ENCODE measurements at regions not wholly inside any gene's neighbourhood (a gene's known extent, or its start where the extent isn't known, plus 50 kb on each side); places are given as distances from the start of the nearest gene placed in this dataset.

DNA sequence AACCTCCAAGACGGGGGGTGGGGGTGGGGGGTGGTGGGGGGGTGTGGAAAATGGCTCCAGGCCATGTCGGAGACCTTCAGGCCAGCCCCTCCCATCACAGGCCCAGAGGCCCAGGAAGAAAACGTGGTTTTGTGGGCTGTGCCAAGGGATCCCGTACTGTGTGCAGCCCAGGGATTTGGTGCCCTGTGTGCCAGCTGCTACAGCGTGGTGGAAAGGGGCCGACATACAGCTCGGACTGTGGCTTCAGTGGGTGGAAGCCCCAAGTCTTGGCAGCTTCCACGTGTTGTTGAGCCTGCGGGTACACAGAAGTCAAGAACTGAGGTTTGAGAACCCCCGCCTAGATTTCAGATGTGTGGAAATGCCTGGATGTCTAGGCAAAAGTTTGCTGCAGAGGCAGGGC lies 259.7 kb downstream of the HGF start:
- TF ChIP-seq POLR2A (IDR thresholded peaks at IDR 0.05): no peak
- TF ChIP-seq CTCF (IDR thresholded peaks at IDR 0.05): no peak
- TF ChIP-seq POLR2AphosphoS5 (IDR thresholded peaks at IDR 0.05): no peak

All from suprapubic skin (tissue), 4 donors.